Left ventricle myocardium inferior (tissue), 1 donor: ENCODE measurements at regions not wholly inside any gene's neighbourhood (a gene's known extent, or its start where the extent isn't known, plus 50 kb on each side); places are given as distances from the start of the nearest gene placed in this dataset.
"Not testable (repeated sequence)": the region's sequence is repeated elsewhere in the genome, so short reads cannot be mapped to it uniquely, and the experiment has no call there.

Experiments
- DNase-seq: peaks from one replicate; pipeline ENCODE4 v3.0.0-alpha.2; 2020
- H3K27ac ChIP-seq: fragments of 200-600 bp; replicated peaks from 2 replicates; pipeline ENCODE4 v1.8.0; 2021
- H3K27me3 ChIP-seq: fragments of 200-600 bp; 2 replicates; pipeline ENCODE4 v1.8.0; 2021; ENCODE audit warnings: low read depth
- H3K36me3 ChIP-seq: fragments of 200-600 bp; 2 replicates; pipeline ENCODE4 v1.8.0; 2021
- H3K4me1 ChIP-seq: fragments of 200-600 bp; 2 replicates; pipeline ENCODE4 v1.8.0; 2021
- H3K4me3 ChIP-seq: fragments of 200-600 bp; 2 replicates; pipeline ENCODE4 v1.8.0; 2021; ENCODE audit warnings: mild to moderate bottlenecking, moderate library complexity
- H3K9me3 ChIP-seq: fragments of 200-600 bp; replicated peaks from 2 replicates; pipeline ENCODE4 v1.8.0; 2021
- intact Hi-C: fragments of 100-400 bp; cut with micrococcal nuclease; formaldehyde crosslinking; loops from one replicate; pipeline ENCODE4 v1.11.0; 2022
- TF ChIP-seq, protein P1 (sequence below): fragments of 200-600 bp; IDR thresholded peaks from 2 replicates; pipeline ENCODE4 v1.8.0; 2021; ENCODE audit warnings: antibody characterized with exemption, mild to moderate bottlenecking, borderline replicate concordance
- donor health status: DM: no; HTN: yes; CAD: no; lungs with severe emphysema.

DNA sequence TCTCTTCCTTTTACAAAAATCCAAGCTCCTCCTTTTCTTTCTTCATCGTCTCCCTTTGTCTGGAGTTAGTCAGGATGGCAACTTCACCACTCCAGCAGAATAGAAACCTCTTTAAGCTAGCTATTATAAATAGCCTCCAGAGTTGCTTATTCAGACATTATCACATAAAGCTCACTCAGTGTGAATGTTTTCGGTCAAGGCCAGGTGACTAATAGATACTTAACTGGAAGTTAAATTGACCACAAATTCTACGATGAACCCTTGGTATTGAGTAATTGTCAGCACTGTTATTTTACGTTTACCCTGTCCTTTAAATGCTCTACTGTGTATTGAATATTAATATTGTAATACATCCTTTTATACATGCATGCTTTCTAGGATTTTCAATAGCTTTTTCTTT, 340.4 kb downstream of the OTUD1 start:
- H3K4me1 ChIP-seq, result no peaks in the 10 kb centered on the region
- H3K4me3 ChIP-seq, result no peak overlapping the region
- intact Hi-C loops, result no loop called here
- no peaks in the 10 kb centered on the region for H3K36me3 ChIP-seq
- H3K9me3 ChIP-seq, result no peaks in the 10 kb centered on the region
- no peaks in the 10 kb centered on the region for H3K27me3 ChIP-seq
- DNase-seq, result no peak
- H3K27ac ChIP-seq, result no peak overlapping the region
- TF ChIP-seq, protein P1, sequence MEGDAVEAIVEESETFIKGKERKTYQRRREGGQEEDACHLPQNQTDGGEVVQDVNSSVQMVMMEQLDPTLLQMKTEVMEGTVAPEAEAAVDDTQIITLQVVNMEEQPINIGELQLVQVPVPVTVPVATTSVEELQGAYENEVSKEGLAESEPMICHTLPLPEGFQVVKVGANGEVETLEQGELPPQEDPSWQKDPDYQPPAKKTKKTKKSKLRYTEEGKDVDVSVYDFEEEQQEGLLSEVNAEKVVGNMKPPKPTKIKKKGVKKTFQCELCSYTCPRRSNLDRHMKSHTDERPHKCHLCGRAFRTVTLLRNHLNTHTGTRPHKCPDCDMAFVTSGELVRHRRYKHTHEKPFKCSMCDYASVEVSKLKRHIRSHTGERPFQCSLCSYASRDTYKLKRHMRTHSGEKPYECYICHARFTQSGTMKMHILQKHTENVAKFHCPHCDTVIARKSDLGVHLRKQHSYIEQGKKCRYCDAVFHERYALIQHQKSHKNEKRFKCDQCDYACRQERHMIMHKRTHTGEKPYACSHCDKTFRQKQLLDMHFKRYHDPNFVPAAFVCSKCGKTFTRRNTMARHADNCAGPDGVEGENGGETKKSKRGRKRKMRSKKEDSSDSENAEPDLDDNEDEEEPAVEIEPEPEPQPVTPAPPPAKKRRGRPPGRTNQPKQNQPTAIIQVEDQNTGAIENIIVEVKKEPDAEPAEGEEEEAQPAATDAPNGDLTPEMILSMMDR, result no peak

GRCh38 chr10:23780331-23780730, 341.5 kb downstream of the OTUD1 start:
- no peak for DNase-seq
- no peaks in the 10 kb centered on the region for H3K27me3 ChIP-seq
- TF ChIP-seq, protein P1, result no peak
- H3K27ac ChIP-seq, result no peak overlapping the region
- no peak overlapping the region for H3K4me3 ChIP-seq
- H3K36me3 ChIP-seq, result no peaks in the 10 kb centered on the region
- intact Hi-C loops, result no loop called here
- H3K9me3 ChIP-seq, result no peaks in the 10 kb centered on the region
- H3K4me1 ChIP-seq, result no peaks in the 10 kb centered on the region

GRCh38 chr10:23786594-23786993, 347.7 kb downstream of the OTUD1 start:
- no peaks in the 10 kb centered on the region for H3K4me1 ChIP-seq
- TF ChIP-seq, protein P1, result no peak
- no peaks in the 10 kb centered on the region for H3K27me3 ChIP-seq
- no peak overlapping the region for H3K27ac ChIP-seq
- no peak for DNase-seq
- H3K4me3 ChIP-seq, result no peak overlapping the region
- H3K36me3 ChIP-seq, result no peaks in the 10 kb centered on the region
- intact Hi-C loops, result no loop called here
- H3K9me3 ChIP-seq, result no peaks in the 10 kb centered on the region

- Histone ChIP-seq H3K9me3 (no peaks in the 10 kb centered on the region), H3K36me3 (no peaks in the 10 kb centered on the region), H3K4me3 (no peak overlapping the region), H3K27ac (no peak overlapping the region), H3K4me1 (peaks cover 7% of the 10 kb centered on the region), H3K27me3 (no peaks in the 10 kb centered on the region)
- intact Hi-C loops, result no loop called here
- DNase-seq, result no peak
- TF ChIP-seq, protein P1, result no peak
Measured at GRCh38 chr10:23793577-23793976, 354.7 kb downstream of the OTUD1 start.

- H3K4me3 ChIP-seq, H3K27ac ChIP-seq, H3K4me1 ChIP-seq, H3K9me3 ChIP-seq, H3K27me3 ChIP-seq, DNase-seq, intact Hi-C loops, H3K36me3 ChIP-seq: not testable (repeated sequence)
Measured at GRCh38 chr10:23797452-23797851, 358.6 kb downstream of the OTUD1 start.

- Histone ChIP-seq H3K4me1 (no peaks in the 10 kb centered on the region), H3K4me3 (no peak overlapping the region), H3K27me3 (no peaks in the 10 kb centered on the region), H3K9me3 (peaks cover 6% of the 10 kb centered on the region), H3K36me3 (no peaks in the 10 kb centered on the region), H3K27ac (no peak overlapping the region)
- intact Hi-C loops, result no loop called here
- DNase-seq, result no peak
- TF ChIP-seq, protein P1, result no peak
Measured at GRCh38 chr10:23804125-23804524, 365.2 kb downstream of the OTUD1 start.
